ENCODE measurements at regions not wholly inside any gene's neighbourhood (a gene's known extent, or its start where the extent isn't known, plus 50 kb on each side); places are given as distances from the start of the nearest gene placed in this dataset.

DNA sequence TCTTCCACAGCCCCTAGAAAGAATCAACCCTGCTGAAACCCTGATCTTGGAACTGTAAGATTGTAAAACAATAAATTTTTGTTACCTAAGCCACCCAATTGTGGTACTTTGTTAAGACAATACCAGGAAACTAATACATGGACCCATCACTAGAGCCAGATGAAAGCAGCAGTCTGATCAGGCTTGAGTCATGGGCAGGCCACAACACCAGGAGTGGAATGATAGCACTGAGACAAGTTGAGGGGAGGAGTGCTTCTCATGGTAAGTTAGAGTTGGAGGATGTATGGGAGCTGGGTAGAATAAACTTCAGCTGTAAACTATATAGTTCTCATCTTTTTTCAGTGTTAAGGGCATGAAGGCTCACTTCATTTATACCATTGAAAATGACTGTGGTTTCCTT is 164.4 kb upstream of the OR13F1 start:
- Histone ChIP-seq H4K91ac (ENCODE audit: low read length) (no peak overlapping the region), H2BK120ac (ENCODE audit: low read depth, low read length) (no peak overlapping the region), H3K9me3 (ENCODE audit: control insufficient read depth, low read length) (peaks cover under 1% of the 10 kb centered on the region), H2AK5ac (ENCODE audit: low read length, severe bottlenecking) (no peak overlapping the region), H3K4ac (ENCODE audit: low read depth in 1 of 2, low read length in 2 of 2) (no peak overlapping the region), H3K4me2 (ENCODE audit: low read length, poor library complexity, severe bottlenecking) (no peak overlapping the region), H2BK15ac (ENCODE audit: low read depth, poor library complexity, severe bottlenecking) (no peak overlapping the region), H4K8ac (ENCODE audit: low read length) (no peak overlapping the region), H3K79me1 (replicated peaks; ENCODE audit: low read length, poor library complexity, severe bottlenecking) (no peaks in the 10 kb centered on the region), H3K4me1 (ENCODE audit: control insufficient read depth, insufficient read depth, low read depth, low read length) (no peaks in the 10 kb centered on the region), H2BK5ac (ENCODE audit: low read depth, low read length, poor library complexity, severe bottlenecking) (no peak overlapping the region), H3K27ac (ENCODE audit: low read length, poor library complexity, severe bottlenecking) (no peak overlapping the region), H2AFZ (ENCODE audit: low read depth, low read length) (no peak overlapping the region), H3K4me3 (ENCODE audit: insufficient read depth in 1 of 2, low read depth in 1 of 2, low read length in 2 of 2) (no peak overlapping the region), H3K14ac (ENCODE audit: low read length in 2 of 2) (no peak overlapping the region), H3K9ac (ENCODE audit: low read length) (no peak overlapping the region), H3K18ac (ENCODE audit: low read depth in 1 of 2, low read length in 2 of 2) (no peak overlapping the region), H3K27me3 (ENCODE audit: control insufficient read depth in 1 of 2, insufficient read depth in 1 of 2, low read length in 2 of 2) (no peaks in the 10 kb centered on the region), H2BK12ac (ENCODE audit: low read length in 2 of 2) (no peak overlapping the region), H3K23ac (ENCODE audit: low read length in 2 of 2) (no peak overlapping the region), H3K36me3 (ENCODE audit: control insufficient read depth in 1 of 2, insufficient read depth in 2 of 2, low read depth in 1 of 2, low read length in 2 of 2) (no peaks in the 10 kb centered on the region)
- DNase-seq: no peak

DNA sequence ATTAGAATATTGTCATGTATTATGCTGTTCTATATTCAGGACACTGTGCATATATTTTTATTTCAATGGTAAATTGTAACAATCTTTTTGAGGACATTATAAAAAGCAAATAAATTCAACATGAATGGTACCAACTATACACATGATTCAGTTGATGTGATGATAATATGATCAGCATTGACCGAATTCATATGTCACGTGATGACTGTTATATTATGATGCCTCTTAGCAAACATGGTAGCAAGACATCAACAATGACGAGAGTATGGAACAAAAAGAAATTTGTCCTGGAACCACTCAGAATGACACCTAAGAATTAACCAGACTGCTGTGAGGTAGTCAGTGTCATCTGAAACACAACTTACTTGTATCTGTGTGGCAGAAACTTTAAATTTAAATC is 161.5 kb upstream of the OR13F1 start:
- no peaks in the 10 kb centered on the region for H3K4me1 ChIP-seq (ENCODE audit: control insufficient read depth, insufficient read depth, low read depth, low read length)
- H3K23ac ChIP-seq (ENCODE audit: low read length in 2 of 2): no peak overlapping the region
- H2AFZ ChIP-seq (ENCODE audit: low read depth, low read length): no peak overlapping the region
- no peak overlapping the region for H3K4ac ChIP-seq (ENCODE audit: low read depth in 1 of 2, low read length in 2 of 2)
- no peaks in the 10 kb centered on the region for H3K27me3 ChIP-seq (ENCODE audit: control insufficient read depth in 1 of 2, insufficient read depth in 1 of 2, low read length in 2 of 2)
- DNase-seq: no peak
- H3K18ac ChIP-seq (ENCODE audit: low read depth in 1 of 2, low read length in 2 of 2): no peak overlapping the region
- H2BK120ac ChIP-seq (ENCODE audit: low read depth, low read length): no peak overlapping the region
- no peaks in the 10 kb centered on the region for H3K36me3 ChIP-seq (ENCODE audit: control insufficient read depth in 1 of 2, insufficient read depth in 2 of 2, low read depth in 1 of 2, low read length in 2 of 2)
- no peak overlapping the region for H3K9ac ChIP-seq (ENCODE audit: low read length)
- no peak overlapping the region for H2BK5ac ChIP-seq (ENCODE audit: low read depth, low read length, poor library complexity, severe bottlenecking)
- no peaks in the 10 kb centered on the region for H3K9me3 ChIP-seq (ENCODE audit: control insufficient read depth, low read length)
- no peak overlapping the region for H4K91ac ChIP-seq (ENCODE audit: low read length)
- no peak overlapping the region for H3K14ac ChIP-seq (ENCODE audit: low read length in 2 of 2)
- no peaks in the 10 kb centered on the region for H3K79me1 ChIP-seq (replicated peaks; ENCODE audit: low read length, poor library complexity, severe bottlenecking)
- H3K4me3 ChIP-seq (ENCODE audit: insufficient read depth in 1 of 2, low read depth in 1 of 2, low read length in 2 of 2): no peak overlapping the region
- H3K27ac ChIP-seq (ENCODE audit: low read length, poor library complexity, severe bottlenecking): no peak overlapping the region
- no peak overlapping the region for H2BK15ac ChIP-seq (ENCODE audit: low read depth, poor library complexity, severe bottlenecking)
- H2AK5ac ChIP-seq (ENCODE audit: low read length, severe bottlenecking): no peak overlapping the region
- 89% methylated on average over 3 of the region's 3 CpGs for WGBS
- no peak overlapping the region for H4K8ac ChIP-seq (ENCODE audit: low read length)
- no peak overlapping the region for H3K4me2 ChIP-seq (ENCODE audit: low read length, poor library complexity, severe bottlenecking)
- no peak overlapping the region for H2BK12ac ChIP-seq (ENCODE audit: low read length in 2 of 2)

DNA sequence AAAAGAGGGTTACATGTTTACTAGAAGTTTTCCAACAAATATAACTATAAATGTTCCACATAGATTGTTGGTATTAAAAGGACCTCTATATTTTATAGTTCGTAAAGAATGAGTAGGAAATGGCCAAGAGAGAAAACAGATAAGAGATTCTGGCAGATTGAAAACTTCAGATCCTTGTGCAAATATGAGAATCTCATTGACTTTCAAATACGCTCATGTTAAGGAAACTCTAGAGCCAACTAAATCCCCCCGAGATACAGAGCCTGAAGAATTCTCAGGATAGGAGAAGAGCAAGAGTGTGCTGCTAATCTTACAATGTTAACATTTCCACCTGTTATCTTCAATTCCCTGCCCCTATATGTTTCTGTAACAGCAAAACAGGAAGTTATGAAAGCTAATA is 159.0 kb upstream of the OR13F1 start:
- no peak overlapping the region for H3K4me3 ChIP-seq (ENCODE audit: insufficient read depth in 1 of 2, low read depth in 1 of 2, low read length in 2 of 2)
- H2AK5ac ChIP-seq (ENCODE audit: low read length, severe bottlenecking): no peak overlapping the region
- H3K23ac ChIP-seq (ENCODE audit: low read length in 2 of 2): no peak overlapping the region
- no peak overlapping the region for H3K14ac ChIP-seq (ENCODE audit: low read length in 2 of 2)
- no peak overlapping the region for H2BK120ac ChIP-seq (ENCODE audit: low read depth, low read length)
- no peaks in the 10 kb centered on the region for H3K36me3 ChIP-seq (ENCODE audit: control insufficient read depth in 1 of 2, insufficient read depth in 2 of 2, low read depth in 1 of 2, low read length in 2 of 2)
- 67% methylated on average over 1 of the region's 3 CpGs for WGBS
- no peak overlapping the region for H2AFZ ChIP-seq (ENCODE audit: low read depth, low read length)
- H2BK15ac ChIP-seq (ENCODE audit: low read depth, poor library complexity, severe bottlenecking): no peak overlapping the region
- H3K79me1 ChIP-seq (replicated peaks; ENCODE audit: low read length, poor library complexity, severe bottlenecking): no peaks in the 10 kb centered on the region
- no peaks in the 10 kb centered on the region for H3K4me1 ChIP-seq (ENCODE audit: control insufficient read depth, insufficient read depth, low read depth, low read length)
- H3K9me3 ChIP-seq (ENCODE audit: control insufficient read depth, low read length): no peaks in the 10 kb centered on the region
- H3K27me3 ChIP-seq (ENCODE audit: control insufficient read depth in 1 of 2, insufficient read depth in 1 of 2, low read length in 2 of 2): no peaks in the 10 kb centered on the region
- no peak for DNase-seq
- no peak overlapping the region for H3K27ac ChIP-seq (ENCODE audit: low read length, poor library complexity, severe bottlenecking)
- H2BK12ac ChIP-seq (ENCODE audit: low read length in 2 of 2): no peak overlapping the region
- H4K91ac ChIP-seq (ENCODE audit: low read length): no peak overlapping the region
- H3K9ac ChIP-seq (ENCODE audit: low read length): no peak overlapping the region
- H4K8ac ChIP-seq (ENCODE audit: low read length): no peak overlapping the region
- no peak overlapping the region for H3K4me2 ChIP-seq (ENCODE audit: low read length, poor library complexity, severe bottlenecking)
- H2BK5ac ChIP-seq (ENCODE audit: low read depth, low read length, poor library complexity, severe bottlenecking): no peak overlapping the region
- no peak overlapping the region for H3K4ac ChIP-seq (ENCODE audit: low read depth in 1 of 2, low read length in 2 of 2)
- H3K18ac ChIP-seq (ENCODE audit: low read depth in 1 of 2, low read length in 2 of 2): no peak overlapping the region

DNA sequence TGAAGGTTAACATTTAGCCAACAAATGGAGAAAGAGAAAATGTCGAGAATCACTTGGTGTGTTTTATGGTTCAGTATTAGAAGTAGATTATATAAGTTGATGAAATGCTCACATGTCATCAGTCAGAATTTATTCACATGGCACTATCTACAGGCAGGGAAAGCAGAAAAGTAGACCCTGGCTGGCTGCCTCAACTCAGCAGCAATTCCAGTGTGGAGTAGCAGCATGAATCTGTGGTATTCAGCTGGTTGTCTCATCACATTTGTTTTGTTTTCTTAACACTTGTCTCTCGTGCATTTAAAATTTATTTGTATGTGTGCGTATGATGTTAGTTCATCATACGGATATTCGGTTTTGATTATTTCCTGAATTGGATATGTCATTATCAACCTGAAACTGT is 153.5 kb upstream of the OR13F1 start:
- H3K27ac ChIP-seq (ENCODE audit: low read length, poor library complexity, severe bottlenecking): no peak overlapping the region
- no peaks in the 10 kb centered on the region for H3K27me3 ChIP-seq (ENCODE audit: control insufficient read depth in 1 of 2, insufficient read depth in 1 of 2, low read length in 2 of 2)
- no peak overlapping the region for H3K14ac ChIP-seq (ENCODE audit: low read length in 2 of 2)
- H3K4me1 ChIP-seq (ENCODE audit: control insufficient read depth, insufficient read depth, low read depth, low read length): no peaks in the 10 kb centered on the region
- no peak for DNase-seq
- H3K79me1 ChIP-seq (replicated peaks; ENCODE audit: low read length, poor library complexity, severe bottlenecking): no peaks in the 10 kb centered on the region
- H3K23ac ChIP-seq (ENCODE audit: low read length in 2 of 2): no peak overlapping the region
- H3K18ac ChIP-seq (ENCODE audit: low read depth in 1 of 2, low read length in 2 of 2): no peak overlapping the region
- H2AFZ ChIP-seq (ENCODE audit: low read depth, low read length): no peak overlapping the region
- no peak overlapping the region for H2BK12ac ChIP-seq (ENCODE audit: low read length in 2 of 2)
- H3K4ac ChIP-seq (ENCODE audit: low read depth in 1 of 2, low read length in 2 of 2): no peak overlapping the region
- H3K36me3 ChIP-seq (ENCODE audit: control insufficient read depth in 1 of 2, insufficient read depth in 2 of 2, low read depth in 1 of 2, low read length in 2 of 2): no peaks in the 10 kb centered on the region
- H3K9ac ChIP-seq (ENCODE audit: low read length): no peak overlapping the region
- H3K4me3 ChIP-seq (ENCODE audit: insufficient read depth in 1 of 2, low read depth in 1 of 2, low read length in 2 of 2): no peak overlapping the region
- H3K9me3 ChIP-seq (ENCODE audit: control insufficient read depth, low read length): no peaks in the 10 kb centered on the region
- no peak overlapping the region for H2AK5ac ChIP-seq (ENCODE audit: low read length, severe bottlenecking)
- H4K91ac ChIP-seq (ENCODE audit: low read length): no peak overlapping the region
- H2BK120ac ChIP-seq (ENCODE audit: low read depth, low read length): no peak overlapping the region
- H4K8ac ChIP-seq (ENCODE audit: low read length): no peak overlapping the region
- no peak overlapping the region for H2BK15ac ChIP-seq (ENCODE audit: low read depth, poor library complexity, severe bottlenecking)
- H2BK5ac ChIP-seq (ENCODE audit: low read depth, low read length, poor library complexity, severe bottlenecking): no peak overlapping the region
- WGBS: 86% methylated on average over 5 of the region's 5 CpGs
- no peak overlapping the region for H3K4me2 ChIP-seq (ENCODE audit: low read length, poor library complexity, severe bottlenecking)
